LNCAP (cell line): ENCODE measurements at regions not wholly inside any gene's neighbourhood (a gene's known extent, or its start where the extent isn't known, plus 50 kb on each side); places are given as distances from the start of the nearest gene placed in this dataset.

Experiments used
- CTCF ChIP-seq: fragments of 450-650 bp; IDR thresholded peaks from 2 replicates; pipeline ENCODE4 v1.5.1; 2017; ENCODE audit warnings: mild to moderate bottlenecking

GRCh38 chr2:66897691-66898150, 462.8 kb downstream of the MEIS1 start:
- TF ChIP-seq CTCF: no peak

GRCh38 chr2:66899109-66899508, 464.2 kb downstream of the MEIS1 start:
- TF ChIP-seq CTCF: no peak

- no peak for TF ChIP-seq CTCF
These were observed 464.7 kb downstream of the MEIS1 start for GRCh38 chr2:66899648-66900047.

- no peak for TF ChIP-seq CTCF
These were observed 466.4 kb downstream of the MEIS1 start for GRCh38 chr2:66901344-66901743.

- TF ChIP-seq CTCF: no peak
These were observed 468.3 kb downstream of the MEIS1 start for GRCh38 chr2:66903183-66903582.

- no peak for TF ChIP-seq CTCF
These were observed 469.0 kb downstream of the MEIS1 start for GRCh38 chr2:66903745-66904465.

- no peak for TF ChIP-seq CTCF
These were observed 480.3 kb downstream of the MEIS1 start for GRCh38 chr2:66915237-66915636.

- TF ChIP-seq CTCF: no peak
These were observed 477.8 kb upstream of the ETAA1 start for GRCh38 chr2:66919286-66919685.
